ENCODE measurements at regions not wholly inside any gene's neighbourhood (a gene's known extent, or its start where the extent isn't known, plus 50 kb on each side); places are given as distances from the start of the nearest gene placed in this dataset.
"Not testable (repeated sequence)": the region's sequence is repeated elsewhere in the genome, so short reads cannot be mapped to it uniquely, and the experiment has no call there.

GRCh38 chr10:28896791-28897409 is 219.6 kb downstream of the BAMBI start:
- not testable (repeated sequence) for TF ChIP-seq CTCF (conservative IDR thresholded peaks at IDR 0.05 in 1 of 2, IDR thresholded peaks at IDR 0.05 in 1 of 2; ENCODE audit: low read depth in 1 of 2, low read length in 2 of 2); EZH2 (IDR thresholded peaks at IDR 0.05; ENCODE audit: low read length, missing control alignments)

All from fibroblast of lung (primary cell).